Cardiac septum (tissue), 1 donor: ENCODE measurements at regions not wholly inside any gene's neighbourhood (a gene's known extent, or its start where the extent isn't known, plus 50 kb on each side); places are given as distances from the start of the nearest gene placed in this dataset.

Experiments
- DNase-seq: peaks from one replicate; pipeline ENCODE4 v3.0.0-alpha.2; 2020; ENCODE audit warnings: low spot score
- intact Hi-C: fragments of 100-400 bp; cut with DNase I; formaldehyde crosslinking; loops from one replicate; pipeline ENCODE4 v1.14.0; 2022
- donor health status: DM: no; HTN: no; CAD: no.

- intact Hi-C loops = no loop called here
- no peak for DNase-seq
Observed at GRCh38 chr22:48607901-48608662, 1219.6 kb downstream of the BRD1 start.

- no peak for DNase-seq
- intact Hi-C loops = no loop called here
Observed at GRCh38 chr22:48606684-48607307, 1220.9 kb downstream of the BRD1 start.

GRCh38 chr22:48605856-48606481 lies 1221.7 kb downstream of the BRD1 start:
- intact Hi-C loops = no loop called here
- no peak for DNase-seq

- no peak for DNase-seq
- intact Hi-C loops = no loop called here
Observed at GRCh38 chr22:48605125-48605524, 1222.5 kb downstream of the BRD1 start.

- no peak for DNase-seq
- intact Hi-C loops = no loop called here
Observed at GRCh38 chr22:48603621-48604320, 1223.9 kb downstream of the BRD1 start.

GRCh38 chr22:48602805-48603518 lies 1224.7 kb downstream of the BRD1 start:
- no peak for DNase-seq
- intact Hi-C loops = no loop called here

GRCh38 chr22:48600681-48601080 lies 1227.0 kb downstream of the BRD1 start:
- DNase-seq = no peak
- intact Hi-C loops = no loop called here

GRCh38 chr22:48600171-48600570 lies 1227.5 kb downstream of the BRD1 start:
- intact Hi-C loops = no loop called here
- DNase-seq = no peak

GRCh38 chr22:48599346-48599745 lies 1228.3 kb downstream of the BRD1 start:
- DNase-seq = no peak
- intact Hi-C loops = no loop called here

GRCh38 chr22:48596111-48596850 lies 1231.4 kb downstream of the BRD1 start:
- intact Hi-C loops = no loop called here
- DNase-seq = no peak

- no peak for DNase-seq
- intact Hi-C loops = no loop called here
Observed at GRCh38 chr22:48595511-48595905, 1232.2 kb downstream of the BRD1 start.

GRCh38 chr22:48594757-48595510 lies 1232.7 kb downstream of the BRD1 start:
- no peak for DNase-seq
- intact Hi-C loops = no loop called here

GRCh38 chr22:48594016-48594756 lies 1233.5 kb downstream of the BRD1 start:
- DNase-seq = no peak
- intact Hi-C loops = no loop called here

- DNase-seq = no peak
- intact Hi-C loops = no loop called here
Observed at GRCh38 chr22:48593551-48593950, 1234.1 kb downstream of the BRD1 start.

- no peak for DNase-seq
- intact Hi-C loops = no loop called here
Observed at GRCh38 chr22:48592931-48593330, 1234.7 kb downstream of the BRD1 start.

- no peak for DNase-seq
- intact Hi-C loops = no loop called here
Observed at GRCh38 chr22:48592488-48592887, 1235.2 kb downstream of the BRD1 start.

- no peak for DNase-seq
- intact Hi-C loops = no loop called here
Observed at GRCh38 chr22:48592066-48592345, 1235.7 kb downstream of the BRD1 start.
